MM.1S (cell line): ENCODE measurements at regions not wholly inside any gene's neighbourhood (a gene's known extent, or its start where the extent isn't known, plus 50 kb on each side); places are given as distances from the start of the nearest gene placed in this dataset.

Source experiments
- EZH2 ChIP-seq: fragments of 300-600 bp; sonication (generic); optimal IDR thresholded peaks from 2 replicates; pipeline ENCODE3; 2017; ENCODE audit warnings: low read depth, mild to moderate bottlenecking, antibody characterized with exemption, low read length, mixed read lengths
- EZH2phosphoT487 ChIP-seq: fragments of 300-600 bp; sonication (generic); IDR thresholded peaks from 2 replicates; pipeline ENCODE4 v1.6.1; 2018; ENCODE audit warnings: antibody characterized with exemption, low read length
- TF ChIP-seq, protein P1 (sequence below): fragments of 300-600 bp; sonication (generic); IDR thresholded peaks from 2 replicates; pipeline ENCODE4 v1.5.1; 2016; ENCODE audit warnings: antibody characterized with exemption, low read length, mixed read lengths

DNA sequence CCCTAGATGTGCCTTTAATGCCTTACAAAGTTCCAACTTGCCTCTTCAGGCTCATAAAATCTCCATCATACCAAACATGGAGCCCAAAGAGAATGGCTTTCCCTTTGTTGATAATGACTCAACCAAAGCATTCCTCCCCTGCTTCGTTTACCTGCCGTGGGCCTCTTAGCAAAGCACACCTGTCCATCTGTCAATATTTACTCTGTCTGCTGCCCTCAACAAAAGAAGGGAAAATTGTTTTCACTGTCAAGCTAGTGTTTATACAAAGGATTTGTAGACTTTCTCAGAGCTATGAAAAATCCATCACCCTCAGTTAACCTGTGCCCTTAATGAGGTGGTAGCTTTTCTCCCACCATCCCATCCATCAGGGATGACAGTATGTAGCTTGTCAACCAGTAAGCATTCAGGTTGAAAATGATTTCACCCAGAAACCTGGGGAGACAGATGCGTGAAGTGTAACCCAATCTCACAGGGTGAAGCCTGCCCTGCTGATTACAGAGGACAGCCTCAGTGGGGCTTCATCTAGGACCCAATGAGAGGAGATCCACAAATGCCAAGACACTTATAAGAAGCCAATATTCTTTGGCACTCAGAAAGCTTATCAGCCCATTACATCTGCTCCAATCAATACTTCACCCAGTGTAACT, 278.1 kb downstream of the NUAK1 start:
- TF ChIP-seq, protein P1, sequence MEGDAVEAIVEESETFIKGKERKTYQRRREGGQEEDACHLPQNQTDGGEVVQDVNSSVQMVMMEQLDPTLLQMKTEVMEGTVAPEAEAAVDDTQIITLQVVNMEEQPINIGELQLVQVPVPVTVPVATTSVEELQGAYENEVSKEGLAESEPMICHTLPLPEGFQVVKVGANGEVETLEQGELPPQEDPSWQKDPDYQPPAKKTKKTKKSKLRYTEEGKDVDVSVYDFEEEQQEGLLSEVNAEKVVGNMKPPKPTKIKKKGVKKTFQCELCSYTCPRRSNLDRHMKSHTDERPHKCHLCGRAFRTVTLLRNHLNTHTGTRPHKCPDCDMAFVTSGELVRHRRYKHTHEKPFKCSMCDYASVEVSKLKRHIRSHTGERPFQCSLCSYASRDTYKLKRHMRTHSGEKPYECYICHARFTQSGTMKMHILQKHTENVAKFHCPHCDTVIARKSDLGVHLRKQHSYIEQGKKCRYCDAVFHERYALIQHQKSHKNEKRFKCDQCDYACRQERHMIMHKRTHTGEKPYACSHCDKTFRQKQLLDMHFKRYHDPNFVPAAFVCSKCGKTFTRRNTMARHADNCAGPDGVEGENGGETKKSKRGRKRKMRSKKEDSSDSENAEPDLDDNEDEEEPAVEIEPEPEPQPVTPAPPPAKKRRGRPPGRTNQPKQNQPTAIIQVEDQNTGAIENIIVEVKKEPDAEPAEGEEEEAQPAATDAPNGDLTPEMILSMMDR: no peak
- TF ChIP-seq EZH2 (no peak), EZH2phosphoT487 (no peak)
